ENCODE measurements at regions not wholly inside any gene's neighbourhood (a gene's known extent, or its start where the extent isn't known, plus 50 kb on each side); places are given as distances from the start of the nearest gene placed in this dataset.

DNA sequence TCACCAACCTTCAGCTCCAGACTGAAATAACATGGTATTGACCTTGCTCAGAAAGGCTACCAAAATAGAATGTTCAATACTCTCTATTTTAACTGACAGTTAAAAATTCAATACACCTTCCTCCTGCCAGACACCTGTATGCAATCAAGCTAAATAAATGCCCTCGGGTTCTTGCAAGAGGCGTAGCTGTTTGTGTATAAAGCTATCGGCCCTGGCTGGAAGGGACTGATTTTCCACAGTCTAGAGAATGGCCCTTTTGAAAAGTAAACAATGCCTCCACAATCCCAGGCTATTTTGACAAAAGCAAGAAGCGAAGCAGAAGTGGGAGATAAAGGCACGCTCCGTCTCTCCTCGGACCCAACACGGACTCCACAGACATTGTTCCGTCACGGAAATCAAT, 791.2 kb downstream of the BRD1 start:
- TF ChIP-seq, protein P1, sequence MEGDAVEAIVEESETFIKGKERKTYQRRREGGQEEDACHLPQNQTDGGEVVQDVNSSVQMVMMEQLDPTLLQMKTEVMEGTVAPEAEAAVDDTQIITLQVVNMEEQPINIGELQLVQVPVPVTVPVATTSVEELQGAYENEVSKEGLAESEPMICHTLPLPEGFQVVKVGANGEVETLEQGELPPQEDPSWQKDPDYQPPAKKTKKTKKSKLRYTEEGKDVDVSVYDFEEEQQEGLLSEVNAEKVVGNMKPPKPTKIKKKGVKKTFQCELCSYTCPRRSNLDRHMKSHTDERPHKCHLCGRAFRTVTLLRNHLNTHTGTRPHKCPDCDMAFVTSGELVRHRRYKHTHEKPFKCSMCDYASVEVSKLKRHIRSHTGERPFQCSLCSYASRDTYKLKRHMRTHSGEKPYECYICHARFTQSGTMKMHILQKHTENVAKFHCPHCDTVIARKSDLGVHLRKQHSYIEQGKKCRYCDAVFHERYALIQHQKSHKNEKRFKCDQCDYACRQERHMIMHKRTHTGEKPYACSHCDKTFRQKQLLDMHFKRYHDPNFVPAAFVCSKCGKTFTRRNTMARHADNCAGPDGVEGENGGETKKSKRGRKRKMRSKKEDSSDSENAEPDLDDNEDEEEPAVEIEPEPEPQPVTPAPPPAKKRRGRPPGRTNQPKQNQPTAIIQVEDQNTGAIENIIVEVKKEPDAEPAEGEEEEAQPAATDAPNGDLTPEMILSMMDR (conservative IDR thresholded peaks at IDR 0.05; ENCODE audit: low read depth, low read length), result no peak
- no peak for TF ChIP-seq RAD21 (IDR thresholded peaks at IDR 0.05; ENCODE audit: low read length)
- TF ChIP-seq SMC3 (IDR thresholded peaks at IDR 0.05; ENCODE audit: low read depth, low read length), result no peak
- no peak for TF ChIP-seq POLR2A (IDR thresholded peaks at IDR 0.05; ENCODE audit: low read depth, low read length)
- TF ChIP-seq MAZ (IDR thresholded peaks at IDR 0.05; ENCODE audit: borderline replicate concordance, low read depth, low read length), result no peak
- no peak for TF ChIP-seq MAFK (IDR thresholded peaks at IDR 0.05; ENCODE audit: low read depth, low read length)
- no peak for TF ChIP-seq RFX5 (IDR thresholded peaks at IDR 0.05; ENCODE audit: low read depth, low read length)
- no peak for TF ChIP-seq MXI1 (IDR thresholded peaks at IDR 0.05; ENCODE audit: borderline replicate concordance, low read depth, low read length)
- TF ChIP-seq NFE2L2 (IDR thresholded peaks at IDR 0.05; ENCODE audit: low read depth, low read length), result no peak
- TF ChIP-seq BHLHE40 (IDR thresholded peaks at IDR 0.05; ENCODE audit: low read depth, low read length), result no peak
- TF ChIP-seq, protein P2, sequence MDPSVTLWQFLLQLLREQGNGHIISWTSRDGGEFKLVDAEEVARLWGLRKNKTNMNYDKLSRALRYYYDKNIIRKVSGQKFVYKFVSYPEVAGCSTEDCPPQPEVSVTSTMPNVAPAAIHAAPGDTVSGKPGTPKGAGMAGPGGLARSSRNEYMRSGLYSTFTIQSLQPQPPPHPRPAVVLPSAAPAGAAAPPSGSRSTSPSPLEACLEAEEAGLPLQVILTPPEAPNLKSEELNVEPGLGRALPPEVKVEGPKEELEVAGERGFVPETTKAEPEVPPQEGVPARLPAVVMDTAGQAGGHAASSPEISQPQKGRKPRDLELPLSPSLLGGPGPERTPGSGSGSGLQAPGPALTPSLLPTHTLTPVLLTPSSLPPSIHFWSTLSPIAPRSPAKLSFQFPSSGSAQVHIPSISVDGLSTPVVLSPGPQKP (IDR thresholded peaks at IDR 0.05; ENCODE audit: borderline replicate concordance, low read depth, low read length), result no peak
- TF ChIP-seq CEBPB (IDR thresholded peaks at IDR 0.05; ENCODE audit: low read depth, low read length), result no peak
- TF ChIP-seq RCOR1 (IDR thresholded peaks at IDR 0.05; ENCODE audit: insufficient replicate concordance, low read length), result no peak
- TF ChIP-seq, protein P3, sequence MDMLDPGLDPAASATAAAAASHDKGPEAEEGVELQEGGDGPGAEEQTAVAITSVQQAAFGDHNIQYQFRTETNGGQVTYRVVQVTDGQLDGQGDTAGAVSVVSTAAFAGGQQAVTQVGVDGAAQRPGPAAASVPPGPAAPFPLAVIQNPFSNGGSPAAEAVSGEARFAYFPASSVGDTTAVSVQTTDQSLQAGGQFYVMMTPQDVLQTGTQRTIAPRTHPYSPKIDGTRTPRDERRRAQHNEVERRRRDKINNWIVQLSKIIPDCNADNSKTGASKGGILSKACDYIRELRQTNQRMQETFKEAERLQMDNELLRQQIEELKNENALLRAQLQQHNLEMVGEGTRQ (IDR thresholded peaks at IDR 0.05; ENCODE audit: low read depth, low read length), result no peak

Data from IMR-90 (cell line).